ENCODE measurements at regions not wholly inside any gene's neighbourhood (a gene's known extent, or its start where the extent isn't known, plus 50 kb on each side); places are given as distances from the start of the nearest gene placed in this dataset.

DNA sequence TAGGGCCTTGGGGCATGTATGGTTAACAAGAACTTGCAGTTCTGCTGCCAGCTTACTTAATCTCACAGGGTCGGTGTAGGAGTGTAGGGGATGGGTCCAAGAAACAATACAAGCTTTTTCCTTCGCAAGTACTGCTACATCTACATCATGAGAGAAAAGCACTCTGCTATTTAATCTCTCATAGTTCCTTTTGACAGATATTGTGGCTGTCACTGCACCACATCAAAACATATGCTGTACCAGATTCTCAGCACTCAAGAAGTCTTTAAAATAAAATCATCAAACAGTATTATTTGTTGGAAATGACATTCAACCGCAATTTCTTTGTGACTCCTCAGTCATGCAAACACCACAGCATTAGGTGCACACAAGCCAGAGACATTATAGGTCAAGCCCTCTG lies 215.5 kb upstream of the BMP4 start:
- 71 to 89% methylated on average over 3 of the region's 3 CpGs for WGBS, 2 donors
- intact Hi-C loops (cut with DNase I): loop anchor here (10.0 kb wide), 2 partner anchors 173 to 737 kb away; no protein-coding TSS in a partner anchor
- no peaks in the 10 kb centered on the region for H3K9me3 ChIP-seq
- no peak overlapping the region for H3K27ac ChIP-seq
- no peak for TF ChIP-seq EP300 (IDR thresholded peaks at IDR 0.05)
- no peak overlapping the region for H3K4me3 ChIP-seq
- DNase-seq: no peak
- H3K4me1 ChIP-seq: peaks cover 0 to 23% (median 9%) of the 10 kb centered on the region in 4 donors
- H3K36me3 ChIP-seq: no peaks in the 10 kb centered on the region
- H3K27me3 ChIP-seq: no peaks in the 10 kb centered on the region

DNA sequence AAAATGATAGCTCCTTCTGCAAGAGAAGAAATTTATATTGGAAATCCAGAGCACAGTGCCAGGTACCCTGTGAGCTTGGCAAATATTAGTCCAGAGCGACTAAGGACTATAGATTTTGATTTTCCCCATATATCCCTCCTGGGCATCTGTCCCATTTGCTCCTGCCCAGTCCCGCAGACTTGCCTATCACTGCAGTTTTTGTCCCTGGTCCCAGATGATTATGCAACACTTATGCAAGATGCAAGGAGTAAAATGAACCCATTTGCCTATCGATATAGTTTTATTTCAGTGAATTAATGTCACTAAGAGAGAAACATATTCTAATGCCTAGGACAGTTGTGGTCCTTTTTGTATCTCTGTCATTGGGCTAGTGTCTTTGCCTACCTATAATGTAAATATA lies 215.9 kb upstream of the BMP4 start:
- H3K9me3 ChIP-seq: no peaks in the 10 kb centered on the region
- intact Hi-C loops (cut with DNase I): loop anchor here (10.0 kb wide), 2 partner anchors 172 to 738 kb away; no protein-coding TSS in a partner anchor
- WGBS, 2 donors: 82 to 85% methylated on average over 3 of the region's 3 CpGs
- TF ChIP-seq POLR2A (IDR thresholded peaks at IDR 0.05) (no peak), EP300 (IDR thresholded peaks at IDR 0.05) (no peak), POLR2AphosphoS5 (IDR thresholded peaks at IDR 0.05) (no peak)
- TF ChIP-seq, protein P1, sequence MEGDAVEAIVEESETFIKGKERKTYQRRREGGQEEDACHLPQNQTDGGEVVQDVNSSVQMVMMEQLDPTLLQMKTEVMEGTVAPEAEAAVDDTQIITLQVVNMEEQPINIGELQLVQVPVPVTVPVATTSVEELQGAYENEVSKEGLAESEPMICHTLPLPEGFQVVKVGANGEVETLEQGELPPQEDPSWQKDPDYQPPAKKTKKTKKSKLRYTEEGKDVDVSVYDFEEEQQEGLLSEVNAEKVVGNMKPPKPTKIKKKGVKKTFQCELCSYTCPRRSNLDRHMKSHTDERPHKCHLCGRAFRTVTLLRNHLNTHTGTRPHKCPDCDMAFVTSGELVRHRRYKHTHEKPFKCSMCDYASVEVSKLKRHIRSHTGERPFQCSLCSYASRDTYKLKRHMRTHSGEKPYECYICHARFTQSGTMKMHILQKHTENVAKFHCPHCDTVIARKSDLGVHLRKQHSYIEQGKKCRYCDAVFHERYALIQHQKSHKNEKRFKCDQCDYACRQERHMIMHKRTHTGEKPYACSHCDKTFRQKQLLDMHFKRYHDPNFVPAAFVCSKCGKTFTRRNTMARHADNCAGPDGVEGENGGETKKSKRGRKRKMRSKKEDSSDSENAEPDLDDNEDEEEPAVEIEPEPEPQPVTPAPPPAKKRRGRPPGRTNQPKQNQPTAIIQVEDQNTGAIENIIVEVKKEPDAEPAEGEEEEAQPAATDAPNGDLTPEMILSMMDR (IDR thresholded peaks at IDR 0.05): no peak
- H3K4me3 ChIP-seq: no peak overlapping the region
- H3K27ac ChIP-seq: no peak overlapping the region
- DNase-seq: no peak
- no peaks in the 10 kb centered on the region for H3K36me3 ChIP-seq
- no peaks in the 10 kb centered on the region for H3K27me3 ChIP-seq
- H3K4me1 ChIP-seq: peaks cover 0 to 24% (median 9%) of the 10 kb centered on the region in 4 donors

DNA sequence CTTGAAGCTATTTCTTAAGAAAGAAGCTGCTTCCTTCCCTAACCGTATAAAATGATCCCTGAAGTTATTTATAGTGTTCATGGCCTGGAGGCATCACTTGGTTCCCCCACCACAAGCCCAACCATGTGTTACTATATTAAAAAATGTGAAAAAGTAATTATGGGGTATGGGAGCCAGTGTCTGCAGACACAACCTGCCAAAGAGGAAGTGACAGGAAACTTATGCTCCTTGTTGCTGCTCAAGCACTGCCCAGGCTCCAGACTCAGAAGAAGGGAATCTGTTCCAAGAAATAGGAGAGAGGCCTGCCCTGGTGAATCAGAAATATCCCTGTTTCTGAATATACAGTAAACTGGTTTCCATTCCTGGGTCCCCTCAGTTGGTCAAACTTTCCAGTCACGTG lies 217.2 kb upstream of the BMP4 start:
- intact Hi-C loops (cut with DNase I): loop anchor here (10.0 kb wide), 2 partner anchors 171 to 739 kb away; no protein-coding TSS in a partner anchor
- TF ChIP-seq, protein P1 (IDR thresholded peaks at IDR 0.05): no peak
- no peak for TF ChIP-seq POLR2AphosphoS5 (IDR thresholded peaks at IDR 0.05)
- TF ChIP-seq POLR2A (IDR thresholded peaks at IDR 0.05): no peak
- no peak for TF ChIP-seq EP300 (IDR thresholded peaks at IDR 0.05)
- Histone ChIP-seq H3K36me3 (no peaks in the 10 kb centered on the region), H3K9me3 (no peaks in the 10 kb centered on the region), H3K27me3 (no peaks in the 10 kb centered on the region), H3K27ac (peak overlapping the region in 3 of 4 donors; percentile 12 to 42 (median 18)), H3K4me3 (no peak overlapping the region), H3K4me1 (peaks cover 0 to 32% (median 14%) of the 10 kb centered on the region in 4 donors)
- 55 to 63% methylated on average over 2 of the region's 2 CpGs for WGBS, 2 donors
- DNase-seq: no peak

DNA sequence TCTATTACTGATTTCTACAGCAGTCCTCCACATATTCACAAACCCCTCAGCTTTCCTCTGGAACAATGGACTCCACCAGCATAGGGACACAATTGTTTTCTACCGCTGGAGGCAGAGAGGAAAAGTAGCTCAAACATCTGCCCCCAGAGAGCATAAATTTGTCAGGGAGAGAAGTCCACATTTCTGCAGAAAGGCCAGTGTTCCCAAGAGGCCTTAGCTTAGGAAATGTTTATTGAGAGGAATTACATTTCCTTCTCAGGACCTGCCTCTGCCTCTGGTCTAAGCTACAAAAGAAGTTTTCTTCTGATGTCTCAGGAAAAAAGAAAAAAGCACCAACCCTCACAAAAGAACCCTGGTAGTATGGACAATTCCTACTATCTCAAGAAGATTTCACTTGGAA lies 217.8 kb upstream of the BMP4 start:
- DNase-seq: no peak
- TF ChIP-seq, protein P1 (IDR thresholded peaks at IDR 0.05): no peak
- TF ChIP-seq EP300 (IDR thresholded peaks at IDR 0.05): no peak
- intact Hi-C loops (cut with DNase I): loop anchor here (10.0 kb wide), 2 partner anchors 170 to 740 kb away; no protein-coding TSS in a partner anchor
- no peak overlapping the region for H3K4me3 ChIP-seq
- no peaks in the 10 kb centered on the region for H3K27me3 ChIP-seq
- H3K9me3 ChIP-seq: no peaks in the 10 kb centered on the region
- peaks cover 0 to 32% (median 14%) of the 10 kb centered on the region in 4 donors for H3K4me1 ChIP-seq
- no peaks in the 10 kb centered on the region for H3K36me3 ChIP-seq
- H3K27ac ChIP-seq: peak overlapping the region in 3 of 4 donors; percentile 12 to 42 (median 18)
- 75 to 82% methylated on average over 1 of the region's 1 CpG for WGBS, 2 donors

DNA sequence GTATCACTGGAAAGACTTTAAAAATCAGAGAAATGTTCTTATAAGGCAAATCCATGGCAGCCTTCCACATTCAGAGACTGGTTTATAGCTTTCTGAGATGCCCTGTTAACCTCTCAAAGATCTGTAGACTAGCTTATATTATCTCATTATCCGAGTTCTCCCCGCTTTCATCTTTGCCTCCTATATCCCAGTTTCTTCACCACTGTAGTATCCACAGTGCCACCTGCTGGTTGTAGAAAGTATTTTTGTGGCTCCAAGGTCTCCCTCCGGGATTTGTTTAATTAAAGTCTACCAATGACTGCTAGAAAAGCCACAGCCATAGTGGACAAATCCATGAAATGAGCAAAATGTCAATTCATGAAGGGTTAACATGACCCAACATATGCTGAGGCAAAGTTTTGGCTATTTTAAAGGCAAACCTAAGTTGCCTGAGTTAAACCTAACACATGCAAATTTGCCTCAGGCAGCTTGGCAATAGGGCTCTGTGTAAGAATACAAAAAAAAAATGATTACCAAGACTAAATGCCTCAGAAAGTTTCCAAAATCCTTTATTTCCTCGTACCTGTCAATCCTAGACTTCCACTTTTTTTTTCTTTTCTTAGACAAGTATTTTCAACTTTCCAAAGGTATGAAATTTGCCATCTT lies 218.8 kb upstream of the BMP4 start:
- H3K4me3 ChIP-seq: no peak overlapping the region
- DNase-seq: peak; percentile 73
- no peak overlapping the region for H3K27ac ChIP-seq
- TF ChIP-seq, protein P1 (IDR thresholded peaks at IDR 0.05): peak; percentile 65 to 84 (median 82)
- no peak for TF ChIP-seq EP300 (IDR thresholded peaks at IDR 0.05)
- no peak for TF ChIP-seq POLR2AphosphoS5 (IDR thresholded peaks at IDR 0.05)
- TF ChIP-seq POLR2A (IDR thresholded peaks at IDR 0.05): no peak
- H3K27me3 ChIP-seq: no peaks in the 10 kb centered on the region
- H3K4me1 ChIP-seq: peaks cover 0 to 32% (median 14%) of the 10 kb centered on the region in 4 donors
- no peaks in the 10 kb centered on the region for H3K9me3 ChIP-seq
- WGBS, 2 donors: 9 to 11% methylated on average over 4 of the region's 4 CpGs
- intact Hi-C loops (cut with DNase I): loop anchor here (1.0 to 10.0 kb wide), 4 partner anchors 169 to 741 kb away; no protein-coding TSS in a partner anchor
- no peaks in the 10 kb centered on the region for H3K36me3 ChIP-seq
